ENCODE measurements at regions not wholly inside any gene's neighbourhood (a gene's known extent, or its start where the extent isn't known, plus 50 kb on each side); places are given as distances from the start of the nearest gene placed in this dataset.

DNA sequence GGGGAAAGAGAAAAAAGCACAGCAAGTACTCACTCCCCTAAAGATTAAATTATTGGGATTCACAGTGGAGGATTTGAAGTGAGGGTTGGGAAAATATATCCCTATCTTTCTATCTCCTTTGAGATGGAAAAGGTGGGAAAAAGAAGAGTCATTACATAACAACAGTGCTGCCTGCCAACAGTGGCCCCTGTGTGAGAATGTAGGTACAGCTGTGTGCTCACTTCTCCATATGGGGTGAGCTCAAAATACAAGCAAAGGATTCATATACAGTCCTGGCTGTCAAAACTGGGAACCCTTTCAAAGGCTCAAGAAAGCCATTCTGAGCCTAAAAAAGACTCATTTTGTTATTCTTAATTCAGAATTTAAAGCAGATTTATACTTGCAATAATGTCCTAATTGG, 458.5 kb downstream of the GPAM start:
- no peak overlapping the region for H2BK120ac ChIP-seq (ENCODE audit: low read depth, low read length)
- H3K14ac ChIP-seq (replicated peaks; ENCODE audit: low read depth, low read length): no peak overlapping the region
- DNase-seq (no peak), ATAC-seq (ENCODE audit: low read depth) (no peak)
- H3K36me3 ChIP-seq (ENCODE audit: control insufficient read depth, insufficient read depth, low read length): no peaks in the 10 kb centered on the region
- BruUV-seq (replicated peaks): no TSS peak
- no peak overlapping the region for H4K5ac ChIP-seq (ENCODE audit: low read depth, low read length)
- no peak overlapping the region for H3K9ac ChIP-seq (ENCODE audit: low read depth, low read length)
- no peak overlapping the region for H3K4me3 ChIP-seq (ENCODE audit: insufficient read depth, low read depth, low read length)
- ChIA-PET CTCF (no interaction called here), POLR2A (ENCODE audit: unreplicated experiment) (no interaction called here)
- 0 out of 2 replicates have a peak, but pooled peaks cover 6% of the 10 kb centered on the region for H3K9me3 ChIP-seq (ENCODE audit: control insufficient read depth, insufficient read depth, low read length)
- no peak for TF ChIP-seq CHD1 (IDR thresholded peaks at IDR 0.05; ENCODE audit: low read depth, low read length)
- TF ChIP-seq RAD21 (IDR thresholded peaks at IDR 0.05; ENCODE audit: low read length): no peak
- no peak overlapping the region for H3K4ac ChIP-seq (ENCODE audit: low read depth, low read length)
- in situ Hi-C loops (cut with MboI; ENCODE audit: low sequenced_read_pairs) (no loop called here), dilution Hi-C loops (cut with HindIII; ENCODE audit: low sequenced_read_pairs, unreplicated experiment) (no loop called here), intact Hi-C loops (cut with micrococcal nuclease) (no loop called here)
- no peak overlapping the region for H3K4me2 ChIP-seq (ENCODE audit: low read depth, low read length)
- H3K4me1 ChIP-seq (ENCODE audit: control insufficient read depth, insufficient read depth, low read length): no peaks in the 10 kb centered on the region
- H3K27me3 ChIP-seq (ENCODE audit: control insufficient read depth, insufficient read depth, low read length): no peaks in the 10 kb centered on the region
- no peaks in the 10 kb centered on the region for H3K79me1 ChIP-seq (ENCODE audit: low read depth in 1 of 2, low read length in 2 of 2)
- no peak overlapping the region for H2AK9ac ChIP-seq (replicated peaks; ENCODE audit: low read depth, low read length, poor library complexity)
- no peaks in the 10 kb centered on the region for H4K20me1 ChIP-seq (ENCODE audit: insufficient read depth, low read length)
- H2BK15ac ChIP-seq (ENCODE audit: low read depth, low read length): no peak overlapping the region
- no peak overlapping the region for H3K27ac ChIP-seq (ENCODE audit: insufficient read depth, low read length)
- H3K18ac ChIP-seq (ENCODE audit: low read depth, low read length): no peak overlapping the region
- H4K8ac ChIP-seq (ENCODE audit: low read depth in 2 of 2, low read length in 2 of 2): no peak overlapping the region
- no peak overlapping the region for H2AK5ac ChIP-seq (ENCODE audit: low read depth, low read length)
- no peak overlapping the region for H3K56ac ChIP-seq (ENCODE audit: extremely low read depth, insufficient read depth, low read length)
- no peak overlapping the region for H2BK5ac ChIP-seq (ENCODE audit: low read depth, low read length, poor library complexity, severe bottlenecking)
- H2BK20ac ChIP-seq (ENCODE audit: low read depth, low read length): no peak overlapping the region
- no peaks in the 10 kb centered on the region for H3K9me1 ChIP-seq (ENCODE audit: insufficient read depth, low read length)
- no peak overlapping the region for H4K91ac ChIP-seq (ENCODE audit: insufficient read depth, low read depth, low read length)
- H3K23ac ChIP-seq (ENCODE audit: low read depth, low read length): no peak overlapping the region
- no peak overlapping the region for H2AFZ ChIP-seq (replicated peaks; ENCODE audit: low read length, poor library complexity)
